ENCODE measurements at regions not wholly inside any gene's neighbourhood (a gene's known extent, or its start where the extent isn't known, plus 50 kb on each side); places are given as distances from the start of the nearest gene placed in this dataset.

GRCh38 chr10:125213541-125214282 lies 53.3 kb upstream of the CTBP2 start:
- no TSS peak for BruUV-seq (replicated peaks)
- FAIRE-seq (no peak), DNase-seq (ENCODE audit: low read depth, low spot score) (no peak), ATAC-seq (no peak)
- H3K4me2 ChIP-seq (ENCODE audit: control insufficient read depth, insufficient read depth): no peak overlapping the region
- H3K4me3 ChIP-seq: no peak overlapping the region
- RAD21 ChIA-PET (ENCODE audit: unreplicated experiment): no interaction called here
- in situ Hi-C loops (cut with MboI): no loop called here
- POLR2A ChIA-PET: no interaction called here
- no peak overlapping the region for H3K9ac ChIP-seq (ENCODE audit: control insufficient read depth, insufficient read depth, low read length)
- no peaks in the 10 kb centered on the region for H3K27me3 ChIP-seq (replicated peaks in 1 of 2; ENCODE audit: control insufficient read depth in 2 of 2, insufficient read depth in 2 of 2, low read length in 1 of 2)
- CTCF ChIA-PET: no interaction called here
- H3K36me3 ChIP-seq (ENCODE audit: control insufficient read depth in 2 of 2, insufficient read depth in 2 of 2, low read length in 1 of 2): no peaks in the 10 kb centered on the region
- WGBS (ENCODE audit: insufficient coverage, insufficient replicate concordance, low lambda C conversion rate, missing lambda C conversion rate): 48% methylated on average over 10 of the region's 10 CpGs
- no peak overlapping the region for H2AFZ ChIP-seq (ENCODE audit: control insufficient read depth, low read depth, low read length)
- SMC1A ChIA-PET (ENCODE audit: uncharacterized antibody, unreplicated experiment): no interaction called here
- H4K20me1 ChIP-seq (ENCODE audit: control insufficient read depth, insufficient read depth): no peaks in the 10 kb centered on the region
- H3K4me1 ChIP-seq (ENCODE audit: control insufficient read depth, insufficient read depth, low read length): no peaks in the 10 kb centered on the region
- H3K79me2 ChIP-seq (ENCODE audit: control insufficient read depth, insufficient read depth, low read length): no peaks in the 10 kb centered on the region
- intact Hi-C loops (cut with micrococcal nuclease; ENCODE audit: unreplicated experiment): no loop called here
- no peak overlapping the region for H3K27ac ChIP-seq (ENCODE audit: control insufficient read depth, insufficient read depth)
- H3K9me3 ChIP-seq (replicated peaks; ENCODE audit: control insufficient read depth, insufficient read depth, low read length): no peaks in the 10 kb centered on the region; the same call in 1 of the 3 replicates
- TF ChIP-seq CEBPZ (IDR thresholded peaks at IDR 0.05; ENCODE audit: low read depth, low read length) (no peak), IRF4 (IDR thresholded peaks at IDR 0.05; ENCODE audit: low read depth, low read length) (no peak), CBX3 (IDR thresholded peaks at IDR 0.05; ENCODE audit: borderline replicate concordance, low read depth) (no peak), BCL3 (IDR thresholded peaks at IDR 0.05; ENCODE audit: borderline replicate concordance, insufficient read depth, low read depth, low read length, poor library complexity, severe bottlenecking) (no peak), SKIL (IDR thresholded peaks at IDR 0.05; ENCODE audit: low read depth, poor library complexity, severe bottlenecking) (no peak), HDAC2 (IDR thresholded peaks at IDR 0.05) (no peak), SMC3 (IDR thresholded peaks at IDR 0.05; ENCODE audit: borderline replicate concordance, low read length) (no peak), POLR2AphosphoS2 (IDR thresholded peaks at IDR 0.05; ENCODE audit: low read depth, low read length) (no peak), EED (IDR thresholded peaks at IDR 0.05; ENCODE audit: low read depth) (no peak), USF1 (IDR thresholded peaks at IDR 0.05; ENCODE audit: borderline replicate concordance, extremely low read length, insufficient read depth, low read depth, low read length) (no peak), SUZ12 (IDR thresholded peaks at IDR 0.05; ENCODE audit: unreplicated experiment) (no peak), EGR1 (IDR thresholded peaks at IDR 0.05; ENCODE audit: borderline replicate concordance in 1 of 2, low read depth in 2 of 2, low read length in 2 of 2) (no peak), STAT3 (IDR thresholded peaks at IDR 0.05; ENCODE audit: low read depth, low read length) (no peak), SMAD1 (IDR thresholded peaks at IDR 0.05; ENCODE audit: low read depth, partially characterized antibody) (no peak), MYC (IDR thresholded peaks at IDR 0.05; ENCODE audit: insufficient read depth, insufficient read length, insufficient replicate concordance, low read length, severe bottlenecking) (no peak), ESRRA (IDR thresholded peaks at IDR 0.05; ENCODE audit: low read length) (no peak)
